ENCODE measurements at regions not wholly inside any gene's neighbourhood (a gene's known extent, or its start where the extent isn't known, plus 50 kb on each side); places are given as distances from the start of the nearest gene placed in this dataset.
"Not testable (repeated sequence)": the region's sequence is repeated elsewhere in the genome, so short reads cannot be mapped to it uniquely, and the experiment has no call there.

DNA sequence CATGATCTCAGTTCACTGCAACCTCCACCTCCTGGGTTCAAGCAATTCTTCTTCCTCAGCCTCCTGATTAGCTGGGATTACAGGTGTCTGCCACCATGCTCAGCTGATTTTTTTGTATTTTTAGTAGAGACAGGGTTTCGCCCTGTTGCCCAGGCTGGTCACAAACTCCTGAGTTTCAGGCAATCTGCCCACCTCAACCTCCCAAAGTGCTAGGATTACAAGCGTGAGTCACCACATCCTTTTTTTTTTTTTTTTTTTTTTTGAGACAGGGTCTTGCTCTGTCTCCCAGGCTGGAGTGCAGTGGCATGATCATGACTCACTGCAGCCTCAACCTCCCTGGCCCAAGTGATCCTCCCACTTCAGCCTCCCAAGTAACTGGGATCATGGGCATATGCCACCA, 298.9 kb downstream of the SPRY1 start:
- H3K4me3 ChIP-seq, H3K27ac ChIP-seq: not testable (repeated sequence)

GRCh38 chr4:123696687-123697086, 300.1 kb downstream of the SPRY1 start:
- H3K4me3 ChIP-seq, result no peak overlapping the region
- H3K27ac ChIP-seq, result no peak overlapping the region

DNA sequence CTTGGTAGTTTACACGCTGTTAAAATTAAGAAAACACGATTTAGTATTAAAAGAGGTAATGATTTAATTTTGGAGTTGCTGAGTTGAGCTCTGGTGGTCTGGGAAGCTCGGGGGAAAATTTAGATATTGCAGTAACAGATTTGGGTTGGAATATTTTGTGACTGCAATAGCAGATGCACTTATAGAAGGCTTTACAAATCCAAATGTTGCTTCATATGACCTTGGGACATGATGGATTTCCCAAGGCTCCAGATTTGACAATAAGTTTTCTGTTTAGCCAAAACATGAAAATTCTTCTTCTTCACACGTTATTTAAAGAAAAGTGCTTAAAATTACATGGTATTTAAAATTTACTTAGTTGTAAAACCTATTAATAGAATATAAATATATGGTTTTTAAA, 302.0 kb downstream of the SPRY1 start:
- Histone ChIP-seq H3K27ac (peak overlapping the region in 1 of 21 experiments; percentile 17), H3K4me3 (no peak overlapping the region)

GRCh38 chr4:123699880-123700771, 303.5 kb downstream of the SPRY1 start:
- peak overlapping the region in 17 of 21 experiments; percentile 2 to 83 (median 59) for H3K27ac ChIP-seq

GRCh38 chr4:123701131-123701575, 304.6 kb downstream of the SPRY1 start:
- no peak overlapping the region for H3K4me3 ChIP-seq
- peak overlapping the region in 12 of 21 experiments; percentile 10 to 83 (median 51) for H3K27ac ChIP-seq

More at GRCh38 chr4:123699880-123700771, 303.5 kb downstream of the SPRY1 start:
- H3K4me3 ChIP-seq, result no peak overlapping the region

- H3K4me3 ChIP-seq, result no peak overlapping the region
- H3K27ac ChIP-seq, result no peak overlapping the region
These were observed 308.8 kb downstream of the SPRY1 start for GRCh38 chr4:123705419-123705818.

DNA sequence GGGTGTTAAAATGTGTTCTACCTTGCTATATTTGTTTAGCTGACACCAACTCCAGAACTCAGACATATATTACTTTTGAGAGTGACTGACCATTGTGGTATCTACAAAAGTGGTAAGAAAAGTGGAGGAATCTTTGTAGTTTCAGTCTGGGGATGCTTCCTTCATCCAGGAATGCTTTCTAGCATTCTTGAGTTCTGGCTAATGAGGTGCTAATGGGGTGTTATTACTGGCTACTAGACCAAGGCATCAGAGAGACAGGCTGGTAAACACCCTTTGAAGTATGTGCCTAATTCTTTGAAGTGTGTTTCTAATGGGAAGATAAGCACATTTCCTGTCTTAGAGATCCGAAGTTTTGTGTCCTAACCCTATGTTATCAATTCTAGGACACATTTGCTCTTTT, 310.4 kb downstream of the SPRY1 start:
- H3K4me3 ChIP-seq, result no peak overlapping the region
- H3K27ac ChIP-seq, result no peak overlapping the region

DNA sequence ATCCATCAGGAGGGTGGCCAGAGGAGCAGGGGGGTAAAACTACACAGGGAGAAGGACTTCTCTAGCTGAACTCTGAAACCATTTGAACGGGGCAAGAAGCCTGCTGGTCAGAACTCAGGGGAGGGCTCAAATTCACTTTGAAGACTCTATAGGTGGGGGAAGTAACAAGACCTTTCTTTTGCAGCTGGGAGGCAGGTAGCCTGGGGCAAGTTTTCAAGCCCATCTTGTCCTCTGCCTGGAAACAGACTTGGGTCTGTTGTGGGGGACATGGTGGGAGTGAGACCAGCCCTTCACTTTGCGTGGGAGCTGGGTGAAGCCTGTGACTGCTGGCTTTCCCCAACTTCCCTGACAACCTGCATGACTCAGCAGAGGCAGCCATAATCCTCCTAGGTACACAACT, 312.3 kb downstream of the SPRY1 start:
- no peak overlapping the region for H3K4me3 ChIP-seq
- H3K27ac ChIP-seq, result no peak overlapping the region

DNA sequence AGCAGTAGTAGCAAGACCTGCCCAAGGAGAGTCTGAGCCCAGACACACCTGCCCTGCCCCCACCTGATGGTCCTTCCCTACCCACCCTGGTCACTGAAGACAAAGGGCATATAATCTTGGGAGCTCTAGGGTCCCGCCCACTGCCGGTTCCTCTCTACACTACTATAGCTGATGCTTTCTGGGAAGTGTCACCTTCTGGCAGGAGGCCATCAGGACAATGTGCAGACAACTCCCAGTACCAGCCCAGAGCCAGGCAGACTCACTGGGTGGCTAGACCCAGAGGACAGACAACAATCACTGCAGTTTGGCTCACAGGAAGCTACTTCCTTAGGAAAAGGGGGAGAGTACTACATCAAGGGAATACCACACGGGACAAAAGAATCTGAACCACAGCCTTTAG, 312.7 kb downstream of the SPRY1 start:
- no peak overlapping the region for H3K27ac ChIP-seq
- no peak overlapping the region for H3K4me3 ChIP-seq

- no peak overlapping the region for H3K4me3 ChIP-seq
- H3K27ac ChIP-seq, result no peak overlapping the region
These were observed 334.4 kb downstream of the SPRY1 start for GRCh38 chr4:123731035-123731434.

GRCh38 chr4:123737156-123737555, 340.6 kb downstream of the SPRY1 start:
- H3K4me3 ChIP-seq, result no peak overlapping the region
- no peak overlapping the region for H3K27ac ChIP-seq

- Histone ChIP-seq H3K4me3 (no peak overlapping the region), H3K27ac (no peak overlapping the region)
These were observed 343.2 kb downstream of the SPRY1 start for GRCh38 chr4:123739806-123740205.

- no peak overlapping the region for H3K27ac ChIP-seq
- no peak overlapping the region for H3K4me3 ChIP-seq
These were observed 343.6 kb downstream of the SPRY1 start for GRCh38 chr4:123740236-123740635.

DNA sequence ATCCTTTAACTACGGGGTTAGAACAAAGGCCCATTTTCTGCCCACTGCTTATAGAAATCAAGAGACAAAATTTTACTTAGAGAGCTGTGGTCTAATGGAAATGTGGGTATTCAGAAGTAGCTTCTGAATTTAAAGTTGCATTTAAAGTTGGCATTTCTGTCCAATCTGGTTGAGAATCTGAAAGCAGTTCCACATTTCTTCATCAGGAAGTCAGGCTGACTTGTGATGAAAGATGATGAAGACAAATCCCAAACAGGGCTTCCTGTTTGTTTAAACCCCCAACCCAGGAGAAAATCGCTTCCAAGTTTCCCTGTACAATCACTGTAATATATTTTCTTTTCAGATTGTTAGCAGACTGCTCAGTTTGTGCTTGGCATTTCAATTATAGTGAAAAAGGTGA, 345.3 kb downstream of the SPRY1 start:
- no peak overlapping the region for H3K27ac ChIP-seq
- no peak overlapping the region for H3K4me3 ChIP-seq

DNA sequence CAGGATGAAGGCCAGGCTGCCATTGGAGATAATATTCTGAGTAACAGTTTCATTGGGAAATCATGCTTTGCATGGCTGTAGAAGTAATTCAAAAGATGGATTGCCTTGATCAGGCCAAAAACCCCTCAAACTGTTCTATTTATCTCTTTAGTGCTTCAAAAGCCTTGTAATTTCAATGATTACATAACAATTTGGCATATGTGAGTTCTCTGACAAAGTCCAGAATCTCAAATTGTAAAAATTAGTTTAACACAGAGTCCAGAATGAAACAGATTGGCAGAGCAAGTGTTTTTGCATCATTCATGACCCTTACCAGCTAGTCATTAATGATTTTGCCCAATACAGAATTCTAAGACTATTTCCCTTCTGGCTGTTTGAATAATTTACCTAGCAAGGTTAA, 347.3 kb downstream of the SPRY1 start:
- no peak overlapping the region for H3K27ac ChIP-seq

GRCh38 chr4:123744664-123745290, 348.2 kb downstream of the SPRY1 start:
- peak overlapping the region in 1 of 7 experiments; percentile 1 for H3K4me3 ChIP-seq
- H3K27ac ChIP-seq, result peak overlapping the region in 3 of 21 experiments; percentile 9 to 15 (median 11)

More for the DNA sequence above, 347.3 kb downstream of the SPRY1 start:
- no peak overlapping the region for H3K4me3 ChIP-seq

GRCh38 chr4:123747016-123747415, 350.4 kb downstream of the SPRY1 start:
- no peak overlapping the region for H3K4me3 ChIP-seq
- no peak overlapping the region for H3K27ac ChIP-seq

DNA sequence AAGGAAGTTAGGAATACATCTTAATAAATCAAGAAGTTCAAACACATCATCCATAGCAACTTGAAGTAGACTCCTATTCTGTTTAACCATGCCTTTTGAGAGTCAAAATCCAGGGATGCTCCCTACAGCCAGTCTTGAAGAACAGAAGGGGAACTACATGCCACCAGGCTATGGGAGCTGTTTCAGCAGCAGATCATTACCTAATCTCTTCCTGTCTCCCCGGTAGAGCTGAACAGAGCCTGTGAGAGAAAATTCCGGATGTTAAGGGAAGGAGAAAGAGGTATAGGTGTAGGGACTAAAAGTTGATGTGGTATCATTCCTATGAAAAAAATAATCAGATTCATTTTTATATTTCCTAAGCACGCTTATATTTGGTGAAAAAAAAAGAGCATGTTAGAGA, 352.2 kb downstream of the SPRY1 start:
- Histone ChIP-seq H3K4me3 (no peak overlapping the region), H3K27ac (no peak overlapping the region)

- Histone ChIP-seq H3K4me3 (no peak overlapping the region), H3K27ac (no peak overlapping the region)
These were observed 352.8 kb downstream of the SPRY1 start for GRCh38 chr4:123749383-123749782.

- H3K4me3 ChIP-seq, result no peak overlapping the region
- no peak overlapping the region for H3K27ac ChIP-seq
These were observed 353.4 kb downstream of the SPRY1 start for GRCh38 chr4:123750044-123750443.

DNA sequence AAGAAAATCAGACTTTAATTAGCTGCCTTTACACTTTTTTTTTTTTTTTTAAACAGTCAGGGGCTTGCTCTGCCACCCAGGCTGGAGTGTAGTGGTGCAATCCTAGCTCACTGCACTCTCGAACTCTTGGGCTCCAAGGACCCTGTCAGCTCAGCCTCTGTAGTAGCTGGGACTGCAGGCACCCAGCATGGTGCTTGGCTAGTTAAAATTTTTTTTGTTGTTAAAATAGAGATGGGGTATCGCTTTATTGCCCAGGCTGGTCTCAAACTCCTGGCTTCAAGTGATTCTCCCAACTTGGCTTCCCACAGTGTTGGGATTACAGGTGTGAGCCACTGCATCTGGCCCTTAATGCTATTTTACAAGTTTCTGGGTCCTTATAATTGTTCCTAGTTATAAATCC, 359.1 kb downstream of the SPRY1 start:
- Histone ChIP-seq H3K4me3 (no peak overlapping the region), H3K27ac (no peak overlapping the region)

Measured in skin epidermis (tissue), 12 donors.